Breast epithelium (tissue), 4 donors: ENCODE measurements at regions not wholly inside any gene's neighbourhood (a gene's known extent, or its start where the extent isn't known, plus 50 kb on each side); places are given as distances from the start of the nearest gene placed in this dataset.

Experiments used
- DNase-seq, 2 donors: peaks; one replicate each; pipeline ENCODE4 v3.0.0-alpha.2; 2019; ENCODE audit warnings: low spot score in 2 of 2
- H3K27ac ChIP-seq, 2 donors: fragments of 200-600 bp; sonication (generic) in 1 of 2; one replicate each; pipeline ENCODE4 v1.5.1; 2016 to 2019; ENCODE audit warnings: mild to moderate bottlenecking in 1 of 2
- H3K27me3 ChIP-seq, 2 donors: fragments of 200-600 bp; sonication (generic) in 1 of 2; one replicate each; pipeline versions ENCODE4 v1.5.1 to v1.6.0; 2017 to 2019; ENCODE audit warnings: control low read depth in 1 of 2, mild to moderate bottlenecking in 1 of 2
- H3K36me3 ChIP-seq: fragments of 200-600 bp; one replicate; pipeline ENCODE4 v1.5.1; 2019
- H3K4me1 ChIP-seq, 2 donors: fragments of 200-600 bp; sonication (generic); one replicate each; pipeline ENCODE4 v1.5.1; 2016 to 2019; ENCODE audit warnings: control low read depth in 1 of 2
- H3K4me3 ChIP-seq, 3 donors: fragments of 200-600 bp; sonication (generic); 1 replicate in 2 of 3; 2 replicates in 1 of 3; pipeline ENCODE4 v1.5.1; 2016 to 2019; ENCODE audit warnings: mild to moderate bottlenecking in 3 of 3, moderate library complexity in 2 of 3
- H3K9me3 ChIP-seq, 2 donors: fragments of 200-600 bp; sonication (generic) in 1 of 2; one replicate each; pipeline ENCODE4 v1.5.1; 2016 to 2019; ENCODE audit warnings: control low read depth in 1 of 2
- CTCF ChIP-seq, 3 donors: fragments of 450-650 bp; IDR thresholded peaks; one replicate each; pipeline ENCODE4 v1.5.1; 2016 to 2017; ENCODE audit warnings: antibody characterized with exemption in 3 of 3, mild to moderate bottlenecking in 3 of 3, moderate library complexity in 3 of 3
- POLR2A ChIP-seq: fragments of 450-650 bp; IDR thresholded peaks from one replicate; pipeline ENCODE4 v1.6.1; 2016; ENCODE audit warnings: antibody characterized with exemption, mild to moderate bottlenecking, moderate library complexity
- POLR2AphosphoS5 ChIP-seq, 3 donors: sonication (generic); formaldehyde crosslinking; IDR thresholded peaks; one replicate each; pipeline ENCODE4 v1.6.1; 2017; ENCODE audit warnings: antibody characterized with exemption in 3 of 3
- intact Hi-C: fragments of 100-400 bp; cut with DNase I; formaldehyde crosslinking; loops from one replicate; pipeline ENCODE4 v1.15.1; 2023; ENCODE audit warnings: low total_unique reads

DNA sequence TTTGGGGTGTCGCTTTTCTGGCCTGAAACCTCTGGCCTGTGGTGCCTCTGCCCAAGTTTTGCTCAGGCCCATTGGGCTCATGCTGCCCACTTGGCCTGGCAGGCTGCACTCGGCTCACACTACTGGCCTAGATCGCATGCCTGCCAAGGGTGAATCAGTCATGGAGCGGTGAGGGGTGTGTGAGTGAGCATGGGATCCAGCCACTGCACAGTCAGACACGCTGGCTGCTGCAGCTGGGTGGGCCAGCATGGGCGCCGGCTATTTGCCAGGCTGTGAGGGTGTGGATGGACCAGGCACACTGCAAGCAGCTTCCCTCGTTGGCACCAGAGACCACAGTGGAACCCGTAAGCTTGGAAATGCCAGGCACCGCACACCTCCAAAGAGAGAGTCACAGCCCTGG, 145.4 kb upstream of the CNR1 start:
- Histone ChIP-seq H3K4me1 (no peaks in the 10 kb centered on the region), H3K9me3 (peaks cover 0 to 6% of the 10 kb centered on the region in 2 donors), H3K27me3 (no peaks in the 10 kb centered on the region), H3K4me3 (no peak overlapping the region), H3K27ac (no peak overlapping the region), H3K36me3 (no peaks in the 10 kb centered on the region)
- intact Hi-C loops, result no loop called here
- no peak for DNase-seq
- TF ChIP-seq CTCF (IDR thresholded peaks at IDR 0.05) (no peak), POLR2AphosphoS5 (IDR thresholded peaks at IDR 0.05) (no peak), POLR2A (no peak)

- TF ChIP-seq CTCF (IDR thresholded peaks at IDR 0.05) (no peak), POLR2A (no peak), POLR2AphosphoS5 (IDR thresholded peaks at IDR 0.05) (no peak)
- no peak for DNase-seq
- no peak overlapping the region for H3K27ac ChIP-seq
- peaks cover 0 to 6% of the 10 kb centered on the region in 2 donors for H3K9me3 ChIP-seq
- H3K27me3 ChIP-seq, result no peaks in the 10 kb centered on the region
- no peaks in the 10 kb centered on the region for H3K36me3 ChIP-seq
- H3K4me1 ChIP-seq, result no peaks in the 10 kb centered on the region
- no peak overlapping the region for H3K4me3 ChIP-seq
- intact Hi-C loops, result no loop called here
Measured at GRCh38 chr6:88304520-88304919, 138.4 kb upstream of the CNR1 start.

- TF ChIP-seq CTCF (IDR thresholded peaks at IDR 0.05), result no peak
- TF ChIP-seq POLR2A, result no peak
- TF ChIP-seq POLR2AphosphoS5 (IDR thresholded peaks at IDR 0.05), result no peak
Measured at GRCh38 chr6:88302769-88303225, 136.7 kb upstream of the CNR1 start.

GRCh38 chr6:88301888-88302768, 136.0 kb upstream of the CNR1 start:
- H3K4me1 ChIP-seq, result no peaks in the 10 kb centered on the region
- H3K27ac ChIP-seq, result no peak overlapping the region
- intact Hi-C loops, result no loop called here
- H3K9me3 ChIP-seq, result no peaks in the 10 kb centered on the region
- H3K36me3 ChIP-seq, result no peaks in the 10 kb centered on the region
- no peak for DNase-seq
- no peaks in the 10 kb centered on the region for H3K27me3 ChIP-seq
- TF ChIP-seq POLR2AphosphoS5 (IDR thresholded peaks at IDR 0.05), result no peak
- no peak for TF ChIP-seq POLR2A
- TF ChIP-seq CTCF (IDR thresholded peaks at IDR 0.05), result no peak
- no peak overlapping the region for H3K4me3 ChIP-seq

More at GRCh38 chr6:88302769-88303225, 136.7 kb upstream of the CNR1 start:
- intact Hi-C loops, result no loop called here
- Histone ChIP-seq H3K36me3 (no peaks in the 10 kb centered on the region), H3K27ac (no peak overlapping the region), H3K9me3 (no peaks in the 10 kb centered on the region), H3K27me3 (no peaks in the 10 kb centered on the region), H3K4me1 (no peaks in the 10 kb centered on the region), H3K4me3 (no peak overlapping the region)
- DNase-seq, result no peak

DNA sequence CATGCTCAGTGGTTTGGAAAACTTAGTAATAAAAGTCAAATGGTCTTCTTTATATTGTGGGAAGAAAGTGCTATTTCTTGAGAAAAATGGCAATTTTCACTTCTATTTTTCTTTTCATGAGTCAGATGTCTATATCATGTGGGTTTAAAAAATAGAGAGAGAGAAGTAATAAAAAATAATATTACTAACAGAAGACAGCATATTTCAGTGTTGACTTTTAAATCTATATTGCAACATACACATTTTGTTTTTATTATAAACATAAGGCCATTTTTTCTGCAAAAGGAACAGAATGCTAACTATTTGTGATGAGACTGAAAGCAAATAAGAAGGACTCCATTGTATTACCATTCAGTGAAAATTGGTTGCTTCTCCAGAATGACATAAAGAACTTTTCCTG, 135.1 kb upstream of the CNR1 start:
- H3K36me3 ChIP-seq, result no peaks in the 10 kb centered on the region
- TF ChIP-seq POLR2AphosphoS5 (IDR thresholded peaks at IDR 0.05) (no peak), POLR2A (no peak), CTCF (IDR thresholded peaks at IDR 0.05) (no peak)
- H3K27me3 ChIP-seq, result no peaks in the 10 kb centered on the region
- H3K9me3 ChIP-seq, result no peaks in the 10 kb centered on the region
- H3K27ac ChIP-seq, result no peak overlapping the region
- no peaks in the 10 kb centered on the region for H3K4me1 ChIP-seq
- H3K4me3 ChIP-seq, result no peak overlapping the region
- intact Hi-C loops, result no loop called here
- no peak for DNase-seq
